Nephron progenitor cell (in vitro differentiated cells): ENCODE measurements at regions not wholly inside any gene's neighbourhood (a gene's known extent, or its start where the extent isn't known, plus 50 kb on each side); places are given as distances from the start of the nearest gene placed in this dataset.

Experiments used
- DNase-seq: peaks from one replicate; pipeline ENCODE4 v3.0.0; 2021
- H3K27ac Mint-ChIP-seq: 2 replicates; pipeline ENCODE4 v1.8.0; 2021; ENCODE audit warnings: mild to moderate bottlenecking, moderate library complexity, mixed read lengths
- H3K27me3 Mint-ChIP-seq: 2 replicates; pipeline ENCODE4 v1.8.0; 2021; ENCODE audit warnings: mild to moderate bottlenecking, low read depth, mixed read lengths; ENCODE audit not compliant: poor library complexity
- H3K36me3 Mint-ChIP-seq: 2 replicates; pipeline ENCODE4 v1.8.0; 2021; ENCODE audit warnings: low read depth, mixed read lengths
- H3K4me1 Mint-ChIP-seq: 2 replicates; pipeline ENCODE4 v1.8.0; 2021; ENCODE audit warnings: mixed read lengths
- H3K4me3 Mint-ChIP-seq: 2 replicates; pipeline ENCODE4 v1.8.0; 2021; ENCODE audit warnings: mild to moderate bottlenecking, moderate library complexity, mixed read lengths
- H3K9me3 Mint-ChIP-seq: 2 replicates; pipeline ENCODE4 v1.8.0; 2021; ENCODE audit warnings: mild to moderate bottlenecking, moderate library complexity, mixed read lengths
- TF ChIP-seq, protein P1 (sequence below): fragments of 200-600 bp; sonication (generic); IDR thresholded peaks from 2 replicates; pipeline ENCODE4 v1.5.0; 2021; ENCODE audit warnings: antibody characterized with exemption

DNA sequence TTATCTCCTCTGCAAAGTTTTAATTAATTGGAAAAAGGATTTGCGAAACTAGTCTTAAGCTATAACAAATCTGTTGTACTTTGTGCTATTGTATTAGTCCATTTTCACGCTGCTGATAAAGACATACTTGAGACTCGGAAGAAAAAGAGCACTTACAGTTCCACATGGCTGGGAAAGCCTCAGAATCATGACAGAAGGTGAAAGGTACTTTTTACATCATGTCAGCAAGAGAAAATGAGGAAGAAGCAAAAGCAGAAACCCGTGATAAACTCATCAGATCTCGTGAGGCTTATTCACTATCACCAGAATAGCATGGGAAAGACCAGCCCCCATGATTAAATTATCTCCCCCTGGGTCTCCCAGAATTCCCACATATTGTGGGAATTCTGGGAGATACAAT, 118.1 kb upstream of the PRKD1 start:
- Mint-ChIP-seq H3K27ac (no peak overlapping the region), H3K9me3 (peaks cover 4% of the 10 kb centered on the region), H3K4me1 (no peaks in the 10 kb centered on the region), H3K4me3 (no peak overlapping the region), H3K36me3 (no peaks in the 10 kb centered on the region), H3K27me3 (peaks cover 2% of the 10 kb centered on the region)
- TF ChIP-seq, protein P1, sequence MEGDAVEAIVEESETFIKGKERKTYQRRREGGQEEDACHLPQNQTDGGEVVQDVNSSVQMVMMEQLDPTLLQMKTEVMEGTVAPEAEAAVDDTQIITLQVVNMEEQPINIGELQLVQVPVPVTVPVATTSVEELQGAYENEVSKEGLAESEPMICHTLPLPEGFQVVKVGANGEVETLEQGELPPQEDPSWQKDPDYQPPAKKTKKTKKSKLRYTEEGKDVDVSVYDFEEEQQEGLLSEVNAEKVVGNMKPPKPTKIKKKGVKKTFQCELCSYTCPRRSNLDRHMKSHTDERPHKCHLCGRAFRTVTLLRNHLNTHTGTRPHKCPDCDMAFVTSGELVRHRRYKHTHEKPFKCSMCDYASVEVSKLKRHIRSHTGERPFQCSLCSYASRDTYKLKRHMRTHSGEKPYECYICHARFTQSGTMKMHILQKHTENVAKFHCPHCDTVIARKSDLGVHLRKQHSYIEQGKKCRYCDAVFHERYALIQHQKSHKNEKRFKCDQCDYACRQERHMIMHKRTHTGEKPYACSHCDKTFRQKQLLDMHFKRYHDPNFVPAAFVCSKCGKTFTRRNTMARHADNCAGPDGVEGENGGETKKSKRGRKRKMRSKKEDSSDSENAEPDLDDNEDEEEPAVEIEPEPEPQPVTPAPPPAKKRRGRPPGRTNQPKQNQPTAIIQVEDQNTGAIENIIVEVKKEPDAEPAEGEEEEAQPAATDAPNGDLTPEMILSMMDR: no peak
- DNase-seq: no peak

DNA sequence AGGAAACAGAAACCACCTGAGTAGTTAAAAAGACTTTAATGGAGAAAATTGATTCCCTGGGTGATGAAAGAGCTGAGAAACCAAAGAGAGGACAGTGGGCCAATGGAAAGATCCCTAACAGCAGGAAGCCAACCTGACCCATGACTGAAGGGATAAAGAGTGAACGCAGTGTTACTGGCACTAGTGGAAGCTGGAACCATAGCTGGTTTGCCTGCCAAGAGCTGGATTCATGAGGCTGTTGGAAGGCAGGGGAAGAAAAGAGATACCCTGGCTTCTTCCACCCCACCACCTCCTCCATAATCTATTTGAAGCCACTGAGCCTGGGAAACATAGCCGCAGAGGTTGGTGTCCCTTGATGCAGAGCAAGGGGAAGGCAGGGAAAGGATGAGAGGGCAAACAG, 125.5 kb upstream of the PRKD1 start:
- Mint-ChIP-seq H3K27me3 (peaks cover 3% of the 10 kb centered on the region), H3K4me1 (no peaks in the 10 kb centered on the region), H3K36me3 (no peaks in the 10 kb centered on the region), H3K9me3 (no peaks in the 10 kb centered on the region), H3K27ac (no peak overlapping the region), H3K4me3 (no peak overlapping the region)
- DNase-seq: no peak
- TF ChIP-seq, protein P1: no peak

DNA sequence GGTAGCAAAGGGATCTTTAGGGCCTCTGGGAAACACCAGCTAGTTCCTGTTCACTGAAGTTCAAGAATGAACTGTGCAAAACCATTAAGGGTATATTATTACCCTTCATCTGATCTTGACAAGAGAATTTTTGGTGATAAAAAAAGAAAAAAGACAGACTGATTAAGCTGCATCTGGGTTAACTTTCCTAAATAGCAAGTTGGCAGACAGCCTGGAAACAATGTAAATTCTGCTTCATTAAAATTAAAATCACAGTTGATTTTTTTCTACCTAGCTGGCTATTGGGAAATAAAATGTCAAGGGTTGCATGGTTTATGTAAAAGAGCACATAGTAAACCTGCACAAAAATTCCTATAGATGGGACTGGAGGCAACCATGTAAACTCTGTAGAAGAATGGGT, 126.6 kb upstream of the PRKD1 start:
- Mint-ChIP-seq H3K36me3 (no peaks in the 10 kb centered on the region), H3K27ac (no peak overlapping the region), H3K27me3 (peaks cover 3% of the 10 kb centered on the region), H3K9me3 (no peaks in the 10 kb centered on the region), H3K4me1 (no peaks in the 10 kb centered on the region), H3K4me3 (no peak overlapping the region)
- no peak for DNase-seq
- TF ChIP-seq, protein P1: no peak

DNA sequence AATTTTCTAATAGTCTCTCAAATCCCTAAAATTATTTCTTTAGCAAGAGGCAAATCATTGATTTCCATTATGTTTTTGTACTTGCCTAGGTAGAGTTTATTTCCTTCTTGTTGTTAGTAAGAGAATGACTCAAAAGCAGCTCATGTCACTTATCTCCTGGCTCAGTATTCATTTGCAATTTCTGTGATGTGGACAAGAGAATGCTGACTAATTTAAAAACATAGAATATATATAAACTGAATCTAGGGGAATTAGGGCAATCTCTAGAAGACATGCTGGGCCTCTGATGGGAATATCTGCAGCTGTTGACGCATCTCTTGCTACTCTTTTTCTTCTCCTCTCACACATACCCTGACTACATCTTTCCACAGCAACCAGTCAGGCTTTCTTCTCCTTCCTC, 130.8 kb upstream of the PRKD1 start:
- Mint-ChIP-seq H3K4me3 (no peak overlapping the region), H3K36me3 (no peaks in the 10 kb centered on the region), H3K27me3 (peaks cover 3% of the 10 kb centered on the region), H3K27ac (no peak overlapping the region), H3K9me3 (no peaks in the 10 kb centered on the region), H3K4me1 (no peaks in the 10 kb centered on the region)
- TF ChIP-seq, protein P1: no peak
- no peak for DNase-seq

DNA sequence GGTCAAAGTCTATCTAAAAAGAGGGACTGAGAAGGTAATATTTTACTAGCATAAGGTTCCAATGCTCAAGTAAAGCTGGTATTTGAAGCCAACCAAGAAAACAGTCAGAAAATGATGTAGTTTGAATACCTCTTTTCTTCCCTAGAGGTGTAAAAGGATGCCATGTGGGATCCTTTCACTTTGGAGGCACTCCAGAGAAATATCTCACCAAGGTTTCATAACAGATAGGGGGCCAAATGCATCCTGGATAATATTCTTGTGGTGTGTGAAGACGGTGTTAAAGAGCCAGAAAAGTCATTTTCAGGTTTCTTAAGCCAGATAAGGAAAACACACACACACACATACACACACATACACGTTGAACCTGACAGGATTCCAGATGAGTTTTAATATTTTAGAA, 136.1 kb upstream of the PRKD1 start:
- Mint-ChIP-seq H3K9me3 (peaks cover 8% of the 10 kb centered on the region), H3K4me3 (no peak overlapping the region), H3K4me1 (no peaks in the 10 kb centered on the region), H3K36me3 (no peaks in the 10 kb centered on the region), H3K27ac (no peak overlapping the region), H3K27me3 (peaks cover 3% of the 10 kb centered on the region)
- TF ChIP-seq, protein P1: no peak
- DNase-seq: no peak

DNA sequence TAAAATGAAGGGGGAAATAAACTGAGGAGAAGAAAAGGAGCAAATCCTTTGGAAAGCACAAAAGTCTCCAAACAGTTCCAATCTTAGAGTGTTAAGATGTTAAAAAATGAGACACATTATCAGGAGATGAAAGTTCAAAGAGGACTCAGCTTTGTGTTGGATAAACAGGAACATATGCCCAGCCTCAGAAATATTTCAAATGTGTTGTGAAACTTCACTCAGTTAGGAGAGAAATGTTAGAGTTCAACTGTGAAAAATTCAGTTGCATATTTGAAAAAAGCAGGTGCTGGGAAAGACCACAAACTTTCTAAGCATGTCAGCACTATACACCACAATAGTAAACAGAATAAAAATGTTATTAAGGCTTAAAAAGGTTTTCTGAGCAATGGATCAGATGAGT, 136.8 kb upstream of the PRKD1 start:
- peaks cover 8% of the 10 kb centered on the region for H3K9me3 Mint-ChIP-seq
- DNase-seq: no peak
- TF ChIP-seq, protein P1: no peak
- no peak overlapping the region for H3K4me3 Mint-ChIP-seq
- no peaks in the 10 kb centered on the region for H3K36me3 Mint-ChIP-seq
- H3K27ac Mint-ChIP-seq: no peak overlapping the region
- peaks cover 3% of the 10 kb centered on the region for H3K27me3 Mint-ChIP-seq
- no peaks in the 10 kb centered on the region for H3K4me1 Mint-ChIP-seq
